GM12874 (cell line): ENCODE measurements at regions not wholly inside any gene's neighbourhood (a gene's known extent, or its start where the extent isn't known, plus 50 kb on each side); places are given as distances from the start of the nearest gene placed in this dataset.

Source experiments
- TF ChIP-seq, protein P1 (sequence below): IDR thresholded peaks from 2 replicates; pipeline ENCODE4 v1.5.1; 2011; ENCODE audit warnings: low read depth, mild to moderate bottlenecking, control low read depth, low read length, moderate library complexity; ENCODE audit not compliant: insufficient read depth

DNA sequence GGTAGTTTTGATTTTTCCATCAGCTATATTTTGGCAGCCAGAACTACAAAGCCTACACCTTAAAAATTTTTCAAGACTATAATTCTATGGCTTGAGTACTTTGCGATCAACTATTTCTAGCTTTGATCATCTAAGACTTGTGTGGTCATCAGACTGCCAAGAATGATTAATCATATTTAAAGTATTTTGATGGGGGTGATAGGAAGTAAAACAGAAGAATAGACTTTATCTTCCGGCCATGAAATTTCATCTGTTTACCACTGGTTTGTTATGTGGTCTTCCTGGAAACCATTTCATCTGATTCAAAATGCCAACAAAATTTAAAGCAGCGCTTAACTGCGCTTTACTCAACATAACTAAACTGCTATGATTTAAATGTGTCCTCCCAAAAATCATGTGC is 706.8 kb downstream of the TRHDE start:
- TF ChIP-seq, protein P1, sequence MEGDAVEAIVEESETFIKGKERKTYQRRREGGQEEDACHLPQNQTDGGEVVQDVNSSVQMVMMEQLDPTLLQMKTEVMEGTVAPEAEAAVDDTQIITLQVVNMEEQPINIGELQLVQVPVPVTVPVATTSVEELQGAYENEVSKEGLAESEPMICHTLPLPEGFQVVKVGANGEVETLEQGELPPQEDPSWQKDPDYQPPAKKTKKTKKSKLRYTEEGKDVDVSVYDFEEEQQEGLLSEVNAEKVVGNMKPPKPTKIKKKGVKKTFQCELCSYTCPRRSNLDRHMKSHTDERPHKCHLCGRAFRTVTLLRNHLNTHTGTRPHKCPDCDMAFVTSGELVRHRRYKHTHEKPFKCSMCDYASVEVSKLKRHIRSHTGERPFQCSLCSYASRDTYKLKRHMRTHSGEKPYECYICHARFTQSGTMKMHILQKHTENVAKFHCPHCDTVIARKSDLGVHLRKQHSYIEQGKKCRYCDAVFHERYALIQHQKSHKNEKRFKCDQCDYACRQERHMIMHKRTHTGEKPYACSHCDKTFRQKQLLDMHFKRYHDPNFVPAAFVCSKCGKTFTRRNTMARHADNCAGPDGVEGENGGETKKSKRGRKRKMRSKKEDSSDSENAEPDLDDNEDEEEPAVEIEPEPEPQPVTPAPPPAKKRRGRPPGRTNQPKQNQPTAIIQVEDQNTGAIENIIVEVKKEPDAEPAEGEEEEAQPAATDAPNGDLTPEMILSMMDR: no peak

DNA sequence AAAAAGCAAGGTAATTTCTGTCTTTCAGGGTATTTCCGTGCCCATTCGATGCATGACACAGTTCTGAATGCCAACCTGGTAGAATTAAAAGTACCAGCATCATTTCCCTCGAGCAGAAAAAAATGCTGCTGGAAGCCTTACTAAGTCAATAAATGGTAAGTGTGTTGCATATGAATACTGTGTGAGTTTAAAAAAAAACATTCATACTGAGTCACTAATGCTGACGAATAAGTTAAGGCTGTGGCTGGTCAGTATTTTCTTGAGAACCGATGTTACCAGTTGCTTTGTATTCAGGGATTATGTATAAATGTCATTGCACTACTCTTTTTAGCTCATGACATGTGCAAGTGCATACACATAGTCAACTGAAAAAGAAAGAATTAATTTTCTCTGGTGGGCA is 710.2 kb downstream of the TRHDE start:
- TF ChIP-seq, protein P1: no peak

DNA sequence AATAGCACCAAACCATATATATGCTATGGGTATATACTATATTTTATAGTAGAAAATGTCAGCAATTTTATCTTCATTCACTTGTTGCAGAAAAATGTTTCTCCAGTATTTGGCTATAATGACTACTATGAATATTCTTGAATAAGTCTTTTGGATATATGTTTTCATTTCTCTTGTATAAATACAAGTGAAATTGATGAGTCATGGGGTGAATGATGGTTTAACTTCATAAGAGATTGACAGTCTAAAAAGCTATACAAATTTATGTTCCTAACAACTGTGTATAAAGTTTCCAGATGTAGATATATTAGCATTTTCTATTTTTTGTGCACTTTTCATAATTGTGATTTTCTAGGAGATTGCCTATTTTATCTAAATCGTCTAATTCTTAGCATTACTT is 714.8 kb downstream of the TRHDE start:
- TF ChIP-seq, protein P1: no peak

DNA sequence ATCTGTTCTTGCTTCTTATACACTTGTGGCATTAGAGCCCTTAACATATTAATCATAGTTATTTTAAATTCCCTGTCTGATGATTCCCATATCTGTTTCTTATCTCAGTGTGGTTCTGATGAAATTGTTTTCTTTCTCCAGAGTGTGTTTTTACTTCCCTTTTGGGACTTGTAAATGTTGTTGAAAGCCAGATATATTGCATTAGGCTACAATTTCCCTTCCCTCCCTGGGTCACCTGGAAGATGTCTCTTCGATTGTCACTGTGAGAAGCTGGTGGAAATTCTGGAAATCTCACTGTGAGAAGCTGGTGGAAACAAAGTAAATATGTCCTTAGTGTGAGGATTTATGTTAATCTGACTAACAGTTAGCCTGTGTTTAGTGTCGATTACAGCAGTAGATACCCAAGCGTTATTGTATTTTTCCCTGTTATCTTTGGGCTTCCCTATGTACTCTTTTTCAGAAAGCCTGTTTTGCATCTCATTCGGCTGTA is 717.3 kb downstream of the TRHDE start:
- TF ChIP-seq, protein P1: no peak

DNA sequence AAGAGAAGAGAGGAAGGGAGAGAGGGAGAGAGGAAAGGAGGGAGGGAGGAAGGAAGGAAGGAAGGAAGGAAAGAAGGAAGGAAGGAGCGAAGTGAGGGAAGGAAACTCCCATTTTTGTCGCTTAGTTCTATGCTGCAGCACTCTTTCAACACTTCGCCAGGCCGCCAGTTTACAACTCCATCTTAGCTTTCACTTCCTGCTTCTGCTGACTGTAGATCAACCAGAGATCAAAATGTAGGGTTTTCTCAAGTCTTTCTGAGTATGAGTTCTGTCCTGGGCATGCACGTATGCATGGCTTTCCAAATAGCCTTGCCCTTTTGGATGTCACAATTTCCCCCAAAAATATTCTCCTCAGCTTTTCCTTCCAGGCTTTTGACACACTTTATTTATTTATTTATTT is 723.4 kb downstream of the TRHDE start:
- TF ChIP-seq, protein P1: no peak

DNA sequence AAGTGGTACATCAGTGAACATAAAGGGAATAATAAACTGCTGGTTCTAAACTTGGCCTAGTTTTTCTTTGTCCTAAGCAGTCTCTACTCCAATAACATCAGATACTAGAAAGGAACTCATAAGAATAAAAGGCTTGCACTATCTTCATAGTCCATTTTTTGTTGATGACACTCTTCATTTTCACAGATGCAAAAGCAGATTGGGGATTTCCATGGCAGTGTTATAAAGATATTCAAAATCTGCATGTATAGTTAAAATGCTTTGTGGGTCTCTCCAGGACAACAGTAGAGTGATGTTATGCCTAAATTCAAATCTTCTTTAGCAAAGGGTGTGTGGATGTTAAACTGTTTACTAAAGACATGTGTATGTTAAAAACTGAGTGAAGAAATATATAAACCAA is 745.8 kb downstream of the TRHDE start:
- TF ChIP-seq, protein P1: no peak

DNA sequence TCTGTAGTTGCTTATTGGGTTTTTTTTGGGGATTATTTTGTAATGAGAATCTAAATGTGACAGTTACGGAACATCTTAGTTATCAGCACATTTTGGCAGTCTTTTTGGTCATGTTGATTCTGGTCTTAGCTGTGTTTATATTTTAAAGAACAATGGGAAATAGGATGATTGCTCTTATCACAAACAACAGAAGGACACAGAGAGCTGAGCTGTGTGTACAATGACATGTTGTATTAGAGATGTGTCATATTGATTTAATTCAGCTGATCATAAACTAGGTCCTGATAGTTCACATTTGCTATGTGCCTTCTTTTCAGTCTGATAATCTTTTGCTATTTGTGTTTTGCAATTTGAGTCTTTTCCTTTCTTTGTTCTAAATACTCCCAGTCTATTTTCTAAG is 781.7 kb downstream of the TRHDE start:
- TF ChIP-seq, protein P1: no peak

DNA sequence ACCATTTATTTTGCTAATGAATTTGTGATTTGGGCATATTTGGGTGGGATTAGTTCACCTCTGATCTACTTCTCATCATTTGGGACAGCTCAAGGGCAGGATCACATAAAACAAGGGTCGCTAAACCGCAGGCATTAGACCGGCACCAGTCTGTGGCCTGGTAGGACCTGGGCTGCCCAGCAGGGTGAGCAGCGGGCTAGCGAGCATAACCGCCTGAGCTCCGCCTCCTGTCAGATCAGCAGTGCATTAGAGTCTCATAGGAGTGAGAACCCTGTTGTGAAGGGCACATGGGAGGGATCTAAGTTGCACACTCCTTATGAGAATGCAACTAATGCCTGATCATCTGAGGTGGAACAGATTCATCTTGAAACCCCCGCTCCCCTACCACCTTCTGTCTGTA is 785.3 kb downstream of the TRHDE start:
- TF ChIP-seq, protein P1: no peak
